ENCODE measurements at regions not wholly inside any gene's neighbourhood (a gene's known extent, or its start where the extent isn't known, plus 50 kb on each side); places are given as distances from the start of the nearest gene placed in this dataset.

DNA sequence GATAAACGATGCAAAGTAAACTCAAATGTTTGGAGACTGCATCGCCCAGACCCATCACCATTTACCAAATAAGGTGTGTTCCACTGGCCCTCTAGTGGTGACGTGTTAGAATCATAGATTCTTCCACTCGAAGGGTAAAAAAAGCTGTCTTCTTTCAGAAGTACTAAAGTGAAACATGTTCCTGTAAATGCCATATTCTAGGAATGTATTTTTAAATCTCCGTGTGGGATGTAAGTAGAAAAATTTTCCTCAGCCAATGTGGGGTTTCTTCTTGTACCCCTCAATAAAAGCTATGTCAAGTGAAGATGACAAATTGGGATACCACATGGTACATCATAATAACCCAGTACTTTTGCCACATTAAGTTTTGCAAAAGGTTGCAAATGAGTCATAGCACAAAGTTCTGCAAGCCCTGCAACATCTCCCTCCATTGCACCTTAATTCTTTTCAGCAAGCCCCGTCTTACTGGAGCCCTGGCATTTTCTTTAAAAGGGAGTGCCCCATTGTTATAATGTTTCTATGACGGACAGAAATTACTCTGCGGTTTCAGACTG, 100.8 kb downstream of the CCER1 start:
- FAIRE-seq (peak; percentile 81), ATAC-seq (peak; percentile 82), DNase-seq (ENCODE audit: low read depth, low spot score) (no peak)
- intact Hi-C loops (cut with micrococcal nuclease; ENCODE audit: unreplicated experiment) (loop anchor here (1.0 to 10.0 kb wide), 3 partner anchors 8 to 1379 kb away; no protein-coding TSS in a partner anchor), in situ Hi-C loops (cut with MboI) (no loop called here)
- Histone ChIP-seq H3K36me3 (ENCODE audit: control insufficient read depth in 2 of 2, insufficient read depth in 2 of 2, low read length in 1 of 2) (no peaks in the 10 kb centered on the region), H3K4me1 (ENCODE audit: control insufficient read depth, insufficient read depth, low read length) (no peaks in the 10 kb centered on the region), H3K79me2 (ENCODE audit: control insufficient read depth, insufficient read depth, low read length) (no peaks in the 10 kb centered on the region), H3K9ac (ENCODE audit: control insufficient read depth, insufficient read depth, low read length) (no peak overlapping the region), H4K20me1 (ENCODE audit: control insufficient read depth, insufficient read depth) (no peaks in the 10 kb centered on the region), H3K27ac (ENCODE audit: control insufficient read depth, insufficient read depth) (no peak overlapping the region), H3K4me3 (no peak overlapping the region), H3K4me2 (ENCODE audit: control insufficient read depth, insufficient read depth) (no peak overlapping the region), H3K27me3 (replicated peaks in 1 of 2; ENCODE audit: control insufficient read depth in 2 of 2, insufficient read depth in 2 of 2, low read length in 1 of 2) (no peaks in the 10 kb centered on the region), H2AFZ (ENCODE audit: control insufficient read depth, low read depth, low read length) (no peak overlapping the region), H3K9me3 (replicated peaks; ENCODE audit: control insufficient read depth, insufficient read depth, low read length) (no peaks in the 10 kb centered on the region)
- ChIA-PET POLR2A (no interaction called here), RAD21 (ENCODE audit: unreplicated experiment) (interaction anchor here (1.1 kb wide), 1 partner anchor 447 kb away, joined by 3 read pairs; no protein-coding TSS in a partner anchor), SMC1A (ENCODE audit: uncharacterized antibody, unreplicated experiment) (no interaction called here), CTCF (interaction anchor here (0.6 to 1.5 kb wide), 8 partner anchors 8 to 1835 kb away, joined by 3 to 9 read pairs (median 4); no protein-coding TSS in a partner anchor)
- no TSS peak for BruUV-seq (replicated peaks)
- 13% methylated on average over 8 of the region's 8 CpGs for WGBS (ENCODE audit: insufficient coverage, insufficient replicate concordance, low lambda C conversion rate, missing lambda C conversion rate)
- peak; percentile 36; the same call in 1 of the 2 replicates for TF ChIP-seq SMC3 (IDR thresholded peaks at IDR 0.05; ENCODE audit: borderline replicate concordance, low read length)
- peak; percentile 62 to 76 (median 68) for TF ChIP-seq CTCF (IDR thresholded peaks at IDR 0.05 in 2 of 3, conservative IDR thresholded peaks at IDR 0.05 in 1 of 3; ENCODE audit: control insufficient read depth in 2 of 3, extremely low read depth in 1 of 3, insufficient read depth in 1 of 3, low read depth in 3 of 3, low read length in 3 of 3)
- peak; percentile 72 to 92 for TF ChIP-seq SRF (IDR thresholded peaks at IDR 0.05; ENCODE audit: low read depth in 2 of 2, low read length in 2 of 2)
- peak; percentile 66 for TF ChIP-seq RAD21 (IDR thresholded peaks at IDR 0.05; ENCODE audit: insufficient read depth, low read depth, low read length)
- TF ChIP-seq KDM1A (IDR thresholded peaks at IDR 0.05; ENCODE audit: borderline replicate concordance), result no peak
- TF ChIP-seq SREBF2 (IDR thresholded peaks at IDR 0.05; ENCODE audit: low read length), result no peak

All from GM12878 (cell line).